DMS79 treated with DMSO at 0.1 percent for 48 hours (cell line): ENCODE measurements at regions not wholly inside any gene's neighbourhood (a gene's known extent, or its start where the extent isn't known, plus 50 kb on each side); places are given as distances from the start of the nearest gene placed in this dataset.

Experiments used
- DNase-seq: peaks from one replicate; lab custom pipeline; 2025; lab: John Stamatoyannopoulos, UW

GRCh38 chr9:108609227-108609896, 246.4 kb downstream of the ACTL7B start:
- no peak for DNase-seq

GRCh38 chr9:108607607-108608006, 248.2 kb downstream of the ACTL7B start:
- no peak for DNase-seq

GRCh38 chr9:108606401-108606800, 249.4 kb downstream of the ACTL7B start:
- no peak for DNase-seq

- no peak for DNase-seq
Measured at GRCh38 chr9:108603141-108603540, 252.6 kb downstream of the ACTL7B start.

GRCh38 chr9:108600896-108601295, 254.9 kb downstream of the ACTL7B start:
- no peak for DNase-seq

- DNase-seq: no peak
Measured at GRCh38 chr9:108599571-108599970, 256.2 kb downstream of the ACTL7B start.

- no peak for DNase-seq
Measured at GRCh38 chr9:108591121-108591520, 264.7 kb downstream of the ACTL7B start.

- DNase-seq: no peak
Measured at GRCh38 chr9:108588246-108588645, 267.5 kb downstream of the ACTL7B start.

GRCh38 chr9:108586471-108587139, 269.2 kb downstream of the ACTL7B start:
- no peak for DNase-seq

- no peak for DNase-seq
Measured at GRCh38 chr9:108584860-108585259, 270.9 kb downstream of the ACTL7B start.

GRCh38 chr9:108582726-108583125, 273.1 kb downstream of the ACTL7B start:
- no peak for DNase-seq

GRCh38 chr9:108579757-108580439, 275.9 kb downstream of the ACTL7B start:
- no peak for DNase-seq

GRCh38 chr9:108575276-108575675, 280.5 kb downstream of the ACTL7B start:
- DNase-seq: no peak

GRCh38 chr9:108569624-108570023, 286.2 kb downstream of the ACTL7B start:
- no peak for DNase-seq

GRCh38 chr9:108568093-108568492, 287.7 kb downstream of the ACTL7B start:
- no peak for DNase-seq

- no peak for DNase-seq
Measured at GRCh38 chr9:108567571-108567970, 288.2 kb downstream of the ACTL7B start.

- DNase-seq: peak; percentile 14
Measured at GRCh38 chr9:108565651-108566378, 290.0 kb downstream of the ACTL7B start.

- DNase-seq: no peak
Measured at GRCh38 chr9:108562176-108562575, 293.6 kb downstream of the ACTL7B start.

GRCh38 chr9:108559432-108559831, 296.4 kb downstream of the ACTL7B start:
- no peak for DNase-seq

GRCh38 chr9:108554831-108555230, 301.0 kb downstream of the ACTL7B start:
- no peak for DNase-seq

GRCh38 chr9:108553111-108553635, 302.6 kb downstream of the ACTL7B start:
- DNase-seq: no peak

- no peak for DNase-seq
Measured at GRCh38 chr9:108552459-108553040, 303.2 kb downstream of the ACTL7B start.
